ENCODE measurements at regions not wholly inside any gene's neighbourhood (a gene's known extent, or its start where the extent isn't known, plus 50 kb on each side); places are given as distances from the start of the nearest gene placed in this dataset.
"Not testable (repeated sequence)": the region's sequence is repeated elsewhere in the genome, so short reads cannot be mapped to it uniquely, and the experiment has no call there.

DNA sequence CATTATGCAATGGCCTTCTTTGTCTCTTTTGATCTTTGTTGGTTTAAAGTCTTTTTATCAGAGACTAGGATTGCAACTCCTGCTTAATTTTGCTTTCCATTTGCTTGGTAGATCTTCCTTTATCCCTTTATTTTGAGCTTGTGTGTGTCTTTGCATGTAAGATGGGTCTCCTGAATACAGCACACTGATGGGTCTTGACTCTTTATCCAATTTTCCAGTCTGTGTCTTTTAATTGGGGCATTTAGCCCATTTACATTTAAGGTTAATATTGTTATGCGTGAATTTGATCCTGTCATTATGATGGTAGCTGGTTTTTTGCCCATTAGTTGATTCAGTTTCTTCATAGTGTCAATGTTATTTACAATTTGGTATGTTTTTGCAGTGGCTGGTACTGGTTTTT, 56.9 kb upstream of the TBX18 start:
- DNase-seq (ENCODE audit: low read depth, low spot score), result not testable (repeated sequence)

DNA sequence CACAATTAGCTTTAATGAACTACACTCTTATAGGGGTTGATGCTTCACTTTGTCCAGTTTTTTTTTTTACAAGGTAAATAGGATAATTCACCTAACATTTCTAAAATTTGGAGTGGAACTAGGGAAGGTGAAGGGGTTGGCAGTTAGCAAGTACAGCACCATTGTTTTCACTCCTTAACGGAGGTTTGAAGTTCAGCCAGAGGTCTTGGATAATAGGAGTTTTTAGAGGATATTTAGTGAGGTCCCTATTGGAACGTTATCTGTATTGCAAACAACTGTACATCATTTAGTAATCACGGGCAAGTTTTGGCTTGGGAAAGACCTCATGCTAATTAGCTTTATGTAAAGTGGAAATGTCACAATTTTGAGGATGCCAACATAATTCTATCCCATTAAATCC, 52.3 kb upstream of the TBX18 start:
- DNase-seq (ENCODE audit: low read depth, low spot score), result no peak

DNA sequence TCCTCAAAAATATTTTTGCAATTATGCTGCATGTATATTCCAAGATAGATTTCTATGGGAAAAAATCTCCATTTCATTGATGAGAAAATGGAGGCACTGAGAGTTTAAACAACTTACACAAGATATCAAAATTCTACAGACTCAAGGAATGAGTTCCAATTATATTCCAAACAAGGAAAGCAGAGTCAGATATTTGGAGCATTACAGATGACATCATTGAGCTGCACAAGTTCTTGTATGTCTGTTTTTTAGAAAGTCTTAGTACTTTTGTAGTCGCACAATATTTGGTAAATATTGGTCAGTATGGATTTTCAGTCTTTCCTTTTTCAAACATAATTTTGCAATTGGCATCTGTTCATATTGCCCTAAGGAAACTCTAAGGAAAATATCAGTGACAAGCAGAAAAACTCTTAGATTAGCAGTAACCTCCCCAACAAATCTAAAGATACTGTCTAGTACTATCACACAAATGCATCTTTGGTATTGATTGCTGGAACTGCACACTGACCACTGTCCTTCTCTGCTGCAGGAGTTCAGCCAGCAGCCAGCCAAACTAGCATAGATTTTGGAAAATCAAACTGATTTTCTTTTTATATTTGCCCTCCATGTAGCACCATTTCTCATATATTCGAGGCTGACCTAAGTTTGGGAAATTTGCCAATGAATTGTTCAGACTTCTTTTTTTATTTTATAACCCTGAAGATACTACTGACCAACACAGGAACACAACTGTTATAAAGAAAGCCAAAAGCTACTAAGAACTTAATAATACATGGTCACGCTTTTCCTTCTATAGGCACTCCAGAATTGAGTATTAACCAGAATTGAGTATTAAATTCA, 51.7 kb upstream of the TBX18 start:
- no peak for DNase-seq (ENCODE audit: low read depth, low spot score)

All from ELF-1 (cell line).